ENCODE measurements at regions not wholly inside any gene's neighbourhood (a gene's known extent, or its start where the extent isn't known, plus 50 kb on each side); places are given as distances from the start of the nearest gene placed in this dataset.

- no peak overlapping the region for H3K9ac ChIP-seq (ENCODE audit: low read length)
- no peaks in the 10 kb centered on the region for H3K9me3 ChIP-seq (ENCODE audit: low read length)
- H3K27me3 ChIP-seq (ENCODE audit: control insufficient read depth in 1 of 2, insufficient read depth in 2 of 2, low read length in 2 of 2) = no peaks in the 10 kb centered on the region
- no peaks in the 10 kb centered on the region for H3K4me1 ChIP-seq (ENCODE audit: insufficient read depth, low read length)
- no peak overlapping the region for H3K4me3 ChIP-seq (ENCODE audit: low read depth in 1 of 2, low read length in 2 of 2)
- H3K36me3 ChIP-seq (ENCODE audit: insufficient read depth, low read length) = no peaks in the 10 kb centered on the region
- no peak overlapping the region for H3K27ac ChIP-seq (ENCODE audit: low read depth, low read length)
These were observed 324.1 kb upstream of the KIF2A start for GRCh38 chr5:61981886-61982285.

- H3K27me3 ChIP-seq (ENCODE audit: control insufficient read depth in 1 of 2, insufficient read depth in 2 of 2, low read length in 2 of 2) = no peaks in the 10 kb centered on the region
- no peaks in the 10 kb centered on the region for H3K9me3 ChIP-seq (ENCODE audit: low read length)
- H3K36me3 ChIP-seq (ENCODE audit: insufficient read depth, low read length) = no peaks in the 10 kb centered on the region
- no peak overlapping the region for H3K27ac ChIP-seq (ENCODE audit: low read depth, low read length)
- no peak overlapping the region for H3K4me3 ChIP-seq (ENCODE audit: low read depth in 1 of 2, low read length in 2 of 2)
- H3K4me1 ChIP-seq (ENCODE audit: insufficient read depth, low read length) = no peaks in the 10 kb centered on the region
- no peak overlapping the region for H3K9ac ChIP-seq (ENCODE audit: low read length)
These were observed 314.6 kb upstream of the KIF2A start for GRCh38 chr5:61991430-61991829.

- H3K9me3 ChIP-seq (ENCODE audit: low read length) = no peaks in the 10 kb centered on the region
- no peaks in the 10 kb centered on the region for H3K4me1 ChIP-seq (ENCODE audit: insufficient read depth, low read length)
- H3K4me3 ChIP-seq (ENCODE audit: low read depth in 1 of 2, low read length in 2 of 2) = no peak overlapping the region
- H3K36me3 ChIP-seq (ENCODE audit: insufficient read depth, low read length) = no peaks in the 10 kb centered on the region
- no peak overlapping the region for H3K27ac ChIP-seq (ENCODE audit: low read depth, low read length)
- no peaks in the 10 kb centered on the region for H3K27me3 ChIP-seq (ENCODE audit: control insufficient read depth in 1 of 2, insufficient read depth in 2 of 2, low read length in 2 of 2)
- no peak overlapping the region for H3K9ac ChIP-seq (ENCODE audit: low read length)
These were observed 314.1 kb upstream of the KIF2A start for GRCh38 chr5:61991866-61992265.

- H3K4me1 ChIP-seq (ENCODE audit: insufficient read depth, low read length) = no peaks in the 10 kb centered on the region
- no peak overlapping the region for H3K27ac ChIP-seq (ENCODE audit: low read depth, low read length)
- H3K9me3 ChIP-seq (ENCODE audit: low read length) = no peaks in the 10 kb centered on the region
- H3K9ac ChIP-seq (ENCODE audit: low read length) = no peak overlapping the region
- H3K4me3 ChIP-seq (ENCODE audit: low read depth in 1 of 2, low read length in 2 of 2) = no peak overlapping the region
- no peaks in the 10 kb centered on the region for H3K36me3 ChIP-seq (ENCODE audit: insufficient read depth, low read length)
- no peaks in the 10 kb centered on the region for H3K27me3 ChIP-seq (ENCODE audit: control insufficient read depth in 1 of 2, insufficient read depth in 2 of 2, low read length in 2 of 2)
These were observed 312.6 kb upstream of the KIF2A start for GRCh38 chr5:61993295-61993927.

GRCh38 chr5:61994171-61994570 lies 311.8 kb upstream of the KIF2A start:
- no peaks in the 10 kb centered on the region for H3K36me3 ChIP-seq (ENCODE audit: insufficient read depth, low read length)

GRCh38 chr5:61995486-61995885 lies 310.5 kb upstream of the KIF2A start:
- no peak overlapping the region for H3K27ac ChIP-seq (ENCODE audit: low read depth, low read length)

More at GRCh38 chr5:61994171-61994570, 311.8 kb upstream of the KIF2A start:
- H3K4me3 ChIP-seq (ENCODE audit: low read depth in 1 of 2, low read length in 2 of 2) = no peak overlapping the region
- no peaks in the 10 kb centered on the region for H3K4me1 ChIP-seq (ENCODE audit: insufficient read depth, low read length)
- no peaks in the 10 kb centered on the region for H3K27me3 ChIP-seq (ENCODE audit: control insufficient read depth in 1 of 2, insufficient read depth in 2 of 2, low read length in 2 of 2)
- H3K27ac ChIP-seq (ENCODE audit: low read depth, low read length) = no peak overlapping the region
- H3K9me3 ChIP-seq (ENCODE audit: low read length) = no peaks in the 10 kb centered on the region
- no peak overlapping the region for H3K9ac ChIP-seq (ENCODE audit: low read length)

GRCh38 chr5:61999371-61999770 lies 306.6 kb upstream of the KIF2A start:
- Histone ChIP-seq H3K9me3 (ENCODE audit: low read length) (no peaks in the 10 kb centered on the region), H3K27me3 (ENCODE audit: control insufficient read depth in 1 of 2, insufficient read depth in 2 of 2, low read length in 2 of 2) (no peaks in the 10 kb centered on the region), H3K4me1 (ENCODE audit: insufficient read depth, low read length) (no peaks in the 10 kb centered on the region)

More at GRCh38 chr5:61995486-61995885, 310.5 kb upstream of the KIF2A start:
- Histone ChIP-seq H3K9ac (ENCODE audit: low read length) (no peak overlapping the region), H3K9me3 (ENCODE audit: low read length) (no peaks in the 10 kb centered on the region), H3K4me1 (ENCODE audit: insufficient read depth, low read length) (no peaks in the 10 kb centered on the region), H3K4me3 (ENCODE audit: low read depth in 1 of 2, low read length in 2 of 2) (no peak overlapping the region), H3K27me3 (ENCODE audit: control insufficient read depth in 1 of 2, insufficient read depth in 2 of 2, low read length in 2 of 2) (no peaks in the 10 kb centered on the region), H3K36me3 (ENCODE audit: insufficient read depth, low read length) (no peaks in the 10 kb centered on the region)

GRCh38 chr5:62000646-62001045 lies 305.4 kb upstream of the KIF2A start:
- Histone ChIP-seq H3K4me1 (ENCODE audit: insufficient read depth, low read length) (no peaks in the 10 kb centered on the region), H3K9ac (ENCODE audit: low read length) (no peak overlapping the region), H3K36me3 (ENCODE audit: insufficient read depth, low read length) (no peaks in the 10 kb centered on the region), H3K4me3 (ENCODE audit: low read depth in 1 of 2, low read length in 2 of 2) (no peak overlapping the region), H3K9me3 (ENCODE audit: low read length) (no peaks in the 10 kb centered on the region), H3K27me3 (ENCODE audit: control insufficient read depth in 1 of 2, insufficient read depth in 2 of 2, low read length in 2 of 2) (no peaks in the 10 kb centered on the region), H3K27ac (ENCODE audit: low read depth, low read length) (no peak overlapping the region)

More at GRCh38 chr5:61999371-61999770, 306.6 kb upstream of the KIF2A start:
- Histone ChIP-seq H3K9ac (ENCODE audit: low read length) (no peak overlapping the region), H3K4me3 (ENCODE audit: low read depth in 1 of 2, low read length in 2 of 2) (no peak overlapping the region), H3K27ac (ENCODE audit: low read depth, low read length) (no peak overlapping the region), H3K36me3 (ENCODE audit: insufficient read depth, low read length) (no peaks in the 10 kb centered on the region)

GRCh38 chr5:62001640-62002039 lies 304.4 kb upstream of the KIF2A start:
- no peaks in the 10 kb centered on the region for H3K27me3 ChIP-seq (ENCODE audit: control insufficient read depth in 1 of 2, insufficient read depth in 2 of 2, low read length in 2 of 2)
- no peak overlapping the region for H3K27ac ChIP-seq (ENCODE audit: low read depth, low read length)
- H3K36me3 ChIP-seq (ENCODE audit: insufficient read depth, low read length) = no peaks in the 10 kb centered on the region
- no peaks in the 10 kb centered on the region for H3K9me3 ChIP-seq (ENCODE audit: low read length)
- no peaks in the 10 kb centered on the region for H3K4me1 ChIP-seq (ENCODE audit: insufficient read depth, low read length)
- H3K4me3 ChIP-seq (ENCODE audit: low read depth in 1 of 2, low read length in 2 of 2) = no peak overlapping the region
- no peak overlapping the region for H3K9ac ChIP-seq (ENCODE audit: low read length)

- H3K9me3 ChIP-seq (ENCODE audit: low read length) = no peaks in the 10 kb centered on the region
- H3K4me1 ChIP-seq (ENCODE audit: insufficient read depth, low read length) = no peaks in the 10 kb centered on the region
- no peaks in the 10 kb centered on the region for H3K27me3 ChIP-seq (ENCODE audit: control insufficient read depth in 1 of 2, insufficient read depth in 2 of 2, low read length in 2 of 2)
- no peaks in the 10 kb centered on the region for H3K36me3 ChIP-seq (ENCODE audit: insufficient read depth, low read length)
- H3K27ac ChIP-seq (ENCODE audit: low read depth, low read length) = no peak overlapping the region
- H3K4me3 ChIP-seq (ENCODE audit: low read depth in 1 of 2, low read length in 2 of 2) = no peak overlapping the region
- H3K9ac ChIP-seq (ENCODE audit: low read length) = no peak overlapping the region
These were observed 303.6 kb upstream of the KIF2A start for GRCh38 chr5:62002436-62002835.

- Histone ChIP-seq H3K27me3 (ENCODE audit: control insufficient read depth in 1 of 2, insufficient read depth in 2 of 2, low read length in 2 of 2) (no peaks in the 10 kb centered on the region), H3K27ac (ENCODE audit: low read depth, low read length) (no peak overlapping the region), H3K36me3 (ENCODE audit: insufficient read depth, low read length) (no peaks in the 10 kb centered on the region), H3K4me1 (ENCODE audit: insufficient read depth, low read length) (no peaks in the 10 kb centered on the region), H3K9ac (ENCODE audit: low read length) (no peak overlapping the region), H3K4me3 (ENCODE audit: low read depth in 1 of 2, low read length in 2 of 2) (no peak overlapping the region), H3K9me3 (ENCODE audit: low read length) (no peaks in the 10 kb centered on the region)
These were observed 300.5 kb upstream of the KIF2A start for GRCh38 chr5:62005551-62005950.

- Histone ChIP-seq H3K9me3 (ENCODE audit: low read length) (no peaks in the 10 kb centered on the region), H3K9ac (ENCODE audit: low read length) (no peak overlapping the region), H3K4me3 (ENCODE audit: low read depth in 1 of 2, low read length in 2 of 2) (no peak overlapping the region), H3K27ac (ENCODE audit: low read depth, low read length) (no peak overlapping the region), H3K27me3 (ENCODE audit: control insufficient read depth in 1 of 2, insufficient read depth in 2 of 2, low read length in 2 of 2) (no peaks in the 10 kb centered on the region), H3K36me3 (ENCODE audit: insufficient read depth, low read length) (no peaks in the 10 kb centered on the region), H3K4me1 (ENCODE audit: insufficient read depth, low read length) (no peaks in the 10 kb centered on the region)
These were observed 298.5 kb upstream of the KIF2A start for GRCh38 chr5:62007457-62007856.

Measured in muscle layer of colon (tissue), 2 donors.